ENCODE measurements at regions not wholly inside any gene's neighbourhood (a gene's known extent, or its start where the extent isn't known, plus 50 kb on each side); places are given as distances from the start of the nearest gene placed in this dataset.

- no peak overlapping the region for H3K4me3 ChIP-seq
- 18% methylated on average over 1 of the region's 1 CpG for WGBS (ENCODE audit: insufficient coverage, insufficient replicate concordance, low lambda C conversion rate, missing lambda C conversion rate)
- ChIA-PET POLR2A (no interaction called here), RAD21 (ENCODE audit: unreplicated experiment) (no interaction called here), CTCF (no interaction called here), SMC1A (ENCODE audit: uncharacterized antibody, unreplicated experiment) (no interaction called here)
- TF ChIP-seq STAT3 (IDR thresholded peaks at IDR 0.05; ENCODE audit: low read depth, low read length) (no peak), KAT2A (conservative IDR thresholded peaks at IDR 0.05; ENCODE audit: control insufficient read depth, low read depth, low read length) (no peak), RELA (IDR thresholded peaks at IDR 0.05; ENCODE audit: borderline replicate concordance, partially characterized antibody) (no peak), ZNF207 (IDR thresholded peaks at IDR 0.05; ENCODE audit: borderline replicate concordance) (no peak), YY1 (IDR thresholded peaks at IDR 0.05; ENCODE audit: low read depth, low read length) (no peak), FOS (IDR thresholded peaks at IDR 0.05; ENCODE audit: borderline replicate concordance, extremely low read depth, insufficient read length) (no peak), POLR2AphosphoS2 (IDR thresholded peaks at IDR 0.05; ENCODE audit: low read depth, low read length) (no peak), GATAD2B (conservative IDR thresholded peaks at IDR 0.05; ENCODE audit: low read depth) (no peak), HDAC2 (IDR thresholded peaks at IDR 0.05) (no peak), ZNF622 (IDR thresholded peaks at IDR 0.05) (no peak), PAX5 (IDR thresholded peaks at IDR 0.05; ENCODE audit: borderline replicate concordance, low read depth, low read length) (no peak), REST (IDR thresholded peaks at IDR 0.05; ENCODE audit: low read depth, low read length) (no peak), BHLHE40 (IDR thresholded peaks at IDR 0.05; ENCODE audit: borderline replicate concordance in 1 of 2, low read depth in 2 of 2, low read length in 1 of 2) (no peak), YBX1 (IDR thresholded peaks at IDR 0.05) (no peak), NR2C2 (IDR thresholded peaks at IDR 0.05; ENCODE audit: borderline replicate concordance, control insufficient read depth, insufficient read length, low read depth) (no peak), ATF3 (IDR thresholded peaks at IDR 0.05; ENCODE audit: borderline replicate concordance, extremely low read depth, low read depth, low read length) (no peak), BRCA1 (IDR thresholded peaks at IDR 0.05; ENCODE audit: low read depth, low read length) (no peak), USF2 (IDR thresholded peaks at IDR 0.05; ENCODE audit: borderline replicate concordance, low read depth, low read length) (no peak), MTA3 (IDR thresholded peaks at IDR 0.05; ENCODE audit: borderline replicate concordance, low read length) (no peak), SMAD1 (IDR thresholded peaks at IDR 0.05; ENCODE audit: low read depth, partially characterized antibody) (no peak)
- no peak for ATAC-seq
- no peaks in the 10 kb centered on the region for H4K20me1 ChIP-seq (ENCODE audit: control insufficient read depth, insufficient read depth)
- in situ Hi-C loops (cut with MboI) = no loop called here
- BruUV-seq (replicated peaks) = no TSS peak
- no peaks in the 10 kb centered on the region for H3K4me1 ChIP-seq (ENCODE audit: control insufficient read depth, insufficient read depth, low read length)
- no peaks in the 10 kb centered on the region; the same call in 2 of the 3 replicates for H3K9me3 ChIP-seq (replicated peaks; ENCODE audit: control insufficient read depth, insufficient read depth, low read length)
- no peak overlapping the region for H2AFZ ChIP-seq (ENCODE audit: control insufficient read depth, low read depth, low read length)
- no peak for DNase-seq (ENCODE audit: low read depth, low spot score)
- no peaks in the 10 kb centered on the region for H3K79me2 ChIP-seq (ENCODE audit: control insufficient read depth, insufficient read depth, low read length)
- no peaks in the 10 kb centered on the region for H3K36me3 ChIP-seq (ENCODE audit: control insufficient read depth in 2 of 2, insufficient read depth in 2 of 2, low read length in 1 of 2)
- no peaks in the 10 kb centered on the region for H3K27me3 ChIP-seq (replicated peaks in 1 of 2; ENCODE audit: control insufficient read depth in 2 of 2, insufficient read depth in 2 of 2, low read length in 1 of 2)
- no peak overlapping the region for H3K4me2 ChIP-seq (ENCODE audit: control insufficient read depth, insufficient read depth)
- no peak for FAIRE-seq
- intact Hi-C loops (cut with micrococcal nuclease; ENCODE audit: unreplicated experiment) = no loop called here
- H3K27ac ChIP-seq (ENCODE audit: control insufficient read depth, insufficient read depth) = no peak overlapping the region
- H3K9ac ChIP-seq (ENCODE audit: control insufficient read depth, insufficient read depth, low read length) = no peak overlapping the region
These were observed 1646.6 kb upstream of the PCDH7 start for GRCh38 chr4:29073571-29073970.

Measured in GM12878 (cell line).